ENCODE measurements at regions not wholly inside any gene's neighbourhood (a gene's known extent, or its start where the extent isn't known, plus 50 kb on each side); places are given as distances from the start of the nearest gene placed in this dataset.

DNA sequence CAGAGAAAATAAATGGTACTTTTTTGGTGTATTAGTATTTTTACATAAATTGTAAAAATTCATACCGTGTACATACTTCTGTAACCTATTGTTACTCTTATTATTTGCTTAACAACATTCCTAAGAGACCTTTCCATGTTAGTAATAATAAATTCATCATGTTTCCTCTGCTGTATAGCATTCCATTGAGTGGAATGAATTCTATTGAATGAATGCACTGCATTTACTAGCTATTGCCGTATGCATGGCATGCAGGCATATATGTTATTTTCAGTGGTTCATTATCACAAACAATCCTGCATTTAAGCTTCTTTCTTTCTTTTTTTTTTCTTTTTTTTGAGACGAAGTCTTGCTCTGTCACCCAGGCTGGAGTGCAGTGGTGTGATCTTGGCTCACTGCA, 137.6 kb upstream of the TBX3 start:
- Histone ChIP-seq H3K36me3 (no peaks in the 10 kb centered on the region), H3K4me3 (replicated peaks in 1 of 3) (no peak overlapping the region), H3K27me3 (no peaks in the 10 kb centered on the region), H3K4me1 (no peaks in the 10 kb centered on the region), H3K27ac (no peak overlapping the region), H3K9me3 (no peaks in the 10 kb centered on the region)
- intact Hi-C loops (cut with DNase I), result no loop called here
- TF ChIP-seq, protein P1, sequence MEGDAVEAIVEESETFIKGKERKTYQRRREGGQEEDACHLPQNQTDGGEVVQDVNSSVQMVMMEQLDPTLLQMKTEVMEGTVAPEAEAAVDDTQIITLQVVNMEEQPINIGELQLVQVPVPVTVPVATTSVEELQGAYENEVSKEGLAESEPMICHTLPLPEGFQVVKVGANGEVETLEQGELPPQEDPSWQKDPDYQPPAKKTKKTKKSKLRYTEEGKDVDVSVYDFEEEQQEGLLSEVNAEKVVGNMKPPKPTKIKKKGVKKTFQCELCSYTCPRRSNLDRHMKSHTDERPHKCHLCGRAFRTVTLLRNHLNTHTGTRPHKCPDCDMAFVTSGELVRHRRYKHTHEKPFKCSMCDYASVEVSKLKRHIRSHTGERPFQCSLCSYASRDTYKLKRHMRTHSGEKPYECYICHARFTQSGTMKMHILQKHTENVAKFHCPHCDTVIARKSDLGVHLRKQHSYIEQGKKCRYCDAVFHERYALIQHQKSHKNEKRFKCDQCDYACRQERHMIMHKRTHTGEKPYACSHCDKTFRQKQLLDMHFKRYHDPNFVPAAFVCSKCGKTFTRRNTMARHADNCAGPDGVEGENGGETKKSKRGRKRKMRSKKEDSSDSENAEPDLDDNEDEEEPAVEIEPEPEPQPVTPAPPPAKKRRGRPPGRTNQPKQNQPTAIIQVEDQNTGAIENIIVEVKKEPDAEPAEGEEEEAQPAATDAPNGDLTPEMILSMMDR (IDR thresholded peaks at IDR 0.05), result no peak
- no peak for TF ChIP-seq POLR2A (IDR thresholded peaks at IDR 0.05)
- no peak for DNase-seq
- WGBS, 2 donors, result 86 to 91% methylated on average over 3 of the region's 3 CpGs

GRCh38 chr12:114820796-114821195, 136.8 kb upstream of the TBX3 start:
- TF ChIP-seq, protein P1 (IDR thresholded peaks at IDR 0.05), result no peak
- no peak for TF ChIP-seq POLR2A (IDR thresholded peaks at IDR 0.05)
- Histone ChIP-seq H3K4me1 (no peaks in the 10 kb centered on the region), H3K36me3 (no peaks in the 10 kb centered on the region), H3K9me3 (no peaks in the 10 kb centered on the region), H3K4me3 (replicated peaks in 1 of 3) (no peak overlapping the region), H3K27ac (no peak overlapping the region), H3K27me3 (no peaks in the 10 kb centered on the region)
- WGBS, 2 donors, result 70 to 73% methylated on average over 5 of the region's 5 CpGs
- DNase-seq, result no peak
- intact Hi-C loops (cut with DNase I), result no loop called here

GRCh38 chr12:114817571-114818425, 133.8 kb upstream of the TBX3 start:
- Histone ChIP-seq H3K9me3 (no peaks in the 10 kb centered on the region), H3K27me3 (no peaks in the 10 kb centered on the region), H3K27ac (no peak overlapping the region), H3K36me3 (no peaks in the 10 kb centered on the region), H3K4me1 (peaks cover 0 to 5% of the 10 kb centered on the region in 2 donors), H3K4me3 (replicated peaks in 1 of 3) (no peak overlapping the region)
- WGBS, 2 donors, result 90 to 92% methylated on average over 19 to 28 of the region's 28 CpGs
- TF ChIP-seq, protein P1 (IDR thresholded peaks at IDR 0.05), result no peak
- no peak for TF ChIP-seq POLR2A (IDR thresholded peaks at IDR 0.05)
- intact Hi-C loops (cut with DNase I), result no loop called here
- no peak for DNase-seq

DNA sequence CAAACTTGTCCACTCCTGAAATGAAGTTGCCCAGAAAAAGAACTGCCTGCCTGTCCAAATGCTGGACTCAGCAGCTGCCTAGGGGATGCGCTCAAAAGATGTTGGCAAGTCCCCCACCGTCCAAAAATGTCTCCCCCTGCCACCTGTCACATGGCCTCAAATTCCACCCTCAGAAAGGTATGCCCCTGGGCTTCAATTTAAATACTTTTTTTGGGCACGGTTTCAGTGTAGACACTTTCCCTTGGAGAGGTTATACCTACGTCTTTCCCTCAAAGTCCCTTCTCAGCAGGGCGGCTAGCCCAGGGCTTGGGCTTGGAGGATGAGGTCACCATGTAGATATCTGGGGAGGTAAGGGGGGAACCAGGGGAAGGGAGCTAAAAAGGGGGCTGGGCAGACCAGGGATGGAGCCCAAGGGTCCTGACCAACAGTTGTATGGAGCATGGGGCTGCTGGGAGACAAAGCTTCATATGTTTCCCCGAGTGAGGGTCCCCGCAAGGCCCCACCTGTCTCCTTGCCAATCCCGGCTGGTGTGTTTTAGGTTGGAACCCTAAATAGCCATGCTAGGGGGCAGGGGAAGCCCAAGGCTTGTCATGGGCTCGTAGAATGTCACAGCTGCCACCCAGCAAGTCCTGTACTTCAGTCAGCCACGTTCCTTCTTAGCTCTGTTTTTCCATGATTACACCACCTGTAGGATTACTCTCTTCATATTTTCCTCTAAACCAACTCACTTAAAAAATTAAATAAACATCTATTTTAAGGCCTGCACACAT, 131.2 kb upstream of the TBX3 start:
- H3K27me3 ChIP-seq, result no peaks in the 10 kb centered on the region
- intact Hi-C loops (cut with DNase I), result no loop called here
- 86 to 97% methylated on average over 10 of the region's 10 CpGs for whole genome bisulfite sequencing, 2 donors

More for the DNA sequence above, 131.2 kb upstream of the TBX3 start:
- peaks cover 0 to 5% of the 10 kb centered on the region in 2 donors for H3K4me1 ChIP-seq
- no peak overlapping the region for H3K27ac ChIP-seq
- no peak for DNase-seq
- H3K9me3 ChIP-seq, result no peaks in the 10 kb centered on the region
- TF ChIP-seq, protein P1 (IDR thresholded peaks at IDR 0.05), result no peak
- H3K36me3 ChIP-seq, result no peaks in the 10 kb centered on the region
- no peak overlapping the region for H3K4me3 ChIP-seq (replicated peaks in 1 of 3)

All from thyroid gland (tissue), 4 donors.